Trophoblast cell (in vitro differentiated cells and primary cell): ENCODE measurements at regions not wholly inside any gene's neighbourhood (a gene's known extent, or its start where the extent isn't known, plus 50 kb on each side); places are given as distances from the start of the nearest gene placed in this dataset.

Experiments
- DNase-seq, 2 donors: peaks; one replicate each; pipeline ENCODE4 v3.0.0-alpha.2; 2016
- H2AFZ ChIP-seq: 2 replicates; pipeline ENCODE4 v1.6.1; 2013; ENCODE audit warnings: low read length, moderate library complexity, mild to moderate bottlenecking; ENCODE audit not compliant: insufficient read depth, poor library complexity
- H2AK5ac ChIP-seq: 2 replicates; pipeline ENCODE4 v1.6.1; 2013; ENCODE audit warnings: mild to moderate bottlenecking, low read length
- H2BK120ac ChIP-seq: 2 replicates; pipeline ENCODE4 v1.6.1; 2013; ENCODE audit warnings: low read length, mild to moderate bottlenecking, moderate library complexity; ENCODE audit not compliant: insufficient read depth, poor library complexity
- H2BK12ac ChIP-seq: 2 replicates; pipeline ENCODE4 v1.6.1; 2013; ENCODE audit warnings: mild to moderate bottlenecking, low read length, moderate library complexity
- H2BK5ac ChIP-seq: 2 replicates; pipeline ENCODE4 v1.6.1; 2013; ENCODE audit warnings: low read length, low read depth, moderate library complexity, mild to moderate bottlenecking; ENCODE audit not compliant: poor library complexity
- H3K14ac ChIP-seq: 2 replicates; pipeline ENCODE4 v1.6.1; 2013; ENCODE audit warnings: mild to moderate bottlenecking, low read length
- H3K18ac ChIP-seq: 2 replicates; pipeline ENCODE4 v1.6.1; 2013; ENCODE audit warnings: mild to moderate bottlenecking, low read length
- H3K23ac ChIP-seq: 2 replicates; pipeline ENCODE4 v1.6.1; 2013; ENCODE audit warnings: low read length
- H3K27ac ChIP-seq: 2 replicates; pipeline ENCODE4 v1.5.1; 2013; ENCODE audit warnings: low read depth, mild to moderate bottlenecking, inconsistent platforms, low read length, moderate library complexity
- H3K27me3 ChIP-seq: 2 replicates; pipeline ENCODE4 v1.6.1; 2013; ENCODE audit warnings: inconsistent platforms, mild to moderate bottlenecking, low read length, moderate library complexity; ENCODE audit not compliant: insufficient read depth
- H3K36me3 ChIP-seq, 2 experiments: 1 replicate in 1 of 2; 2 replicates in 1 of 2; pipeline ENCODE4 v1.6.1; 2013; ENCODE audit warnings: low read length in 2 of 2, mild to moderate bottlenecking in 2 of 2, moderate library complexity in 1 of 2; ENCODE audit not compliant: insufficient read depth in 2 of 2, control insufficient read depth in 1 of 2
- H3K4ac ChIP-seq: 2 replicates; pipeline ENCODE4 v1.6.1; 2013; ENCODE audit warnings: low read depth, mild to moderate bottlenecking, low read length, moderate library complexity
- H3K4me1 ChIP-seq, 2 experiments: 1 replicate in 1 of 2; 2 replicates in 1 of 2; pipeline ENCODE4 v1.6.1; 2013; ENCODE audit warnings: low read length in 2 of 2, mild to moderate bottlenecking in 2 of 2, moderate library complexity in 1 of 2; ENCODE audit not compliant: insufficient read depth in 2 of 2, control insufficient read depth in 1 of 2
- H3K4me2 ChIP-seq: 2 replicates; pipeline ENCODE4 v1.6.1; 2013; ENCODE audit warnings: inconsistent platforms, mild to moderate bottlenecking, low read length, moderate library complexity
- H3K4me3 ChIP-seq: 2 replicates; pipeline ENCODE4 v1.5.1; 2013; ENCODE audit warnings: mild to moderate bottlenecking, low read depth, low read length, inconsistent platforms
- H3K79me1 ChIP-seq: one replicate; pipeline ENCODE4 v1.6.1; 2013; ENCODE audit warnings: low read length
- H3K79me2 ChIP-seq: 2 replicates; pipeline ENCODE4 v1.6.1; 2013; ENCODE audit warnings: low read length, mild to moderate bottlenecking; ENCODE audit not compliant: control insufficient read depth, insufficient read depth, poor library complexity
- H3K9ac ChIP-seq: 2 replicates; pipeline ENCODE4 v1.6.1; 2013; ENCODE audit warnings: mild to moderate bottlenecking, low read length
- H3K9me3 ChIP-seq: 2 replicates; pipeline ENCODE4 v1.6.1; 2013; ENCODE audit warnings: low read depth, mild to moderate bottlenecking, control low read depth, inconsistent platforms, low read length; ENCODE audit not compliant: insufficient read depth
- H4K12ac ChIP-seq: 2 replicates; pipeline ENCODE4 v1.6.1; 2013; ENCODE audit warnings: low read depth, mild to moderate bottlenecking, low read length, moderate library complexity
- H4K8ac ChIP-seq: 2 replicates; pipeline ENCODE4 v1.6.1; 2013; ENCODE audit warnings: low read depth, mild to moderate bottlenecking, low read length, moderate library complexity
- H4K91ac ChIP-seq: one replicate; pipeline ENCODE4 v1.6.1; 2013; ENCODE audit warnings: low read depth, mild to moderate bottlenecking, low read length, moderate library complexity
- WGBS: extraction: QIAGEN DNeasy Blood & Tissue Kit; methylation state at CpG from one replicate; pipeline ENCODE4 v1.1.7; 2013; ENCODE audit warnings: missing lambda C conversion rate; ENCODE audit not compliant: insufficient read length, insufficient coverage; ENCODE audit errors: extremely low coverage; 5-methylcytosine and 5-hydroxymethylcytosine counted together

DNA sequence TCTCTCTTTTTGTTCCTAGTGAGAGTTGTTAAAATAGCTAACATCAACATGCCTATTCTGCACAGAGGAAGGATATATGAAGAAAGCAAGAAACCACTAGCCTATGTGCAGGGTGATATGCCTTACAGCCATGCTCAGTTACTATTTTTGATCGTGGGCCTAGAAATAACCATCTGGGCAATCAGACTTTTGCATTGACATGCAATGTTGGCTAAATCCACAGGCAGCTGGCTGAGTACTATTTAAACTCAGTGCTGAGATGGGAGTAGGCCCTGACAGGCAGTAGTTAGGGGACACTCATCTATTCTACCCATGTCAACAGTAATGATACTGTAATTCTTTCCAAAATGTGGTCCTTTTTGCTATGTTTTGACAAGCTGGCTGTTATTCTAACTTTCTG lies 89.6 kb downstream of the HDGFL1 start:
- no peak overlapping the region for H3K9ac ChIP-seq
- H3K4me1 ChIP-seq = no peaks in the 10 kb centered on the region
- no peak overlapping the region for H2BK12ac ChIP-seq
- no peak overlapping the region for H4K8ac ChIP-seq
- H3K79me1 ChIP-seq = no peaks in the 10 kb centered on the region
- no peaks in the 10 kb centered on the region for H3K9me3 ChIP-seq
- no peak overlapping the region for H3K14ac ChIP-seq
- no peaks in the 10 kb centered on the region for H3K27me3 ChIP-seq
- H2BK5ac ChIP-seq = no peak overlapping the region
- H2AFZ ChIP-seq = no peak overlapping the region
- no peaks in the 10 kb centered on the region for H3K79me2 ChIP-seq
- H2BK120ac ChIP-seq = no peak overlapping the region
- no peak overlapping the region for H3K4me3 ChIP-seq
- H2AK5ac ChIP-seq = no peak overlapping the region
- no peaks in the 10 kb centered on the region for H3K36me3 ChIP-seq
- no peak overlapping the region for H4K91ac ChIP-seq
- no peak for DNase-seq
- WGBS = no CpG with 5 or more reads among the region's 1 CpG
- no peak overlapping the region for H4K12ac ChIP-seq
- no peak overlapping the region for H3K4ac ChIP-seq
- no peak overlapping the region for H3K23ac ChIP-seq
- H3K27ac ChIP-seq = no peak overlapping the region
- H3K18ac ChIP-seq = no peak overlapping the region
- no peak overlapping the region for H3K4me2 ChIP-seq

DNA sequence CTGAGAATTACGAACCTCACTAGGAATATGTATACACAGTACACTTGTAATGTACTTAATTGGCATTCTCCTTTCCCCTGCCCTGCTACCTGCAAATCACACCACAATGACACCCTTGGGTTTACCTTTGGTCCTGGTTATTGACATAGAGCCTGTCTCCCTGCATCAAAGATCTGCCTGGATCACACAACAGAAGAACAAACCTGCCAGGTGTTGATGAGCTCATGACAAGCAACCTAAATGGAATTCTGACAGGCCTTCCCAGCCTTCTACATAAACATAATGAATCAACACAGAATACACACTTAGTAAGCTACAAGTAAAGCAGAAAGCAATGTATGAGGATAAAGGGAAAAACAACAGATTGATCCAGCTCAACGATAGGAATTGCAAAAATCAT lies 95.6 kb downstream of the HDGFL1 start:
- H2BK5ac ChIP-seq = no peak overlapping the region
- no peaks in the 10 kb centered on the region for H3K27me3 ChIP-seq
- H3K18ac ChIP-seq = no peak overlapping the region
- no peaks in the 10 kb centered on the region for H3K79me1 ChIP-seq
- no peaks in the 10 kb centered on the region for H3K36me3 ChIP-seq
- H3K4ac ChIP-seq = no peak overlapping the region
- H2BK12ac ChIP-seq = no peak overlapping the region
- H4K8ac ChIP-seq = no peak overlapping the region
- no peak overlapping the region for H3K23ac ChIP-seq
- H3K4me1 ChIP-seq = no peaks in the 10 kb centered on the region
- no peak overlapping the region for H3K4me3 ChIP-seq
- no peaks in the 10 kb centered on the region for H3K79me2 ChIP-seq
- H3K9me3 ChIP-seq = no peaks in the 10 kb centered on the region
- H2AK5ac ChIP-seq = no peak overlapping the region
- no peak overlapping the region for H3K4me2 ChIP-seq
- WGBS = no CpG with 5 or more reads among the region's 2 CpGs
- H3K9ac ChIP-seq = no peak overlapping the region
- H3K27ac ChIP-seq = no peak overlapping the region
- H4K12ac ChIP-seq = no peak overlapping the region
- H3K14ac ChIP-seq = no peak overlapping the region
- DNase-seq = no peak
- no peak overlapping the region for H4K91ac ChIP-seq
- no peak overlapping the region for H2AFZ ChIP-seq
- H2BK120ac ChIP-seq = no peak overlapping the region

- WGBS = no CpG with 5 or more reads among the region's 1 CpG
- no peaks in the 10 kb centered on the region for H3K4me1 ChIP-seq
- H2BK12ac ChIP-seq = no peak overlapping the region
Observed at GRCh38 chr6:22666021-22666420, 96.7 kb downstream of the HDGFL1 start.

GRCh38 chr6:22666586-22666985 lies 97.2 kb downstream of the HDGFL1 start:
- H3K79me2 ChIP-seq = no peaks in the 10 kb centered on the region
- no peak overlapping the region for H2BK5ac ChIP-seq
- no peaks in the 10 kb centered on the region for H3K27me3 ChIP-seq
- no peak overlapping the region for H3K18ac ChIP-seq
- no peak overlapping the region for H4K91ac ChIP-seq
- H4K8ac ChIP-seq = no peak overlapping the region
- H4K12ac ChIP-seq = no peak overlapping the region
- H2AFZ ChIP-seq = no peak overlapping the region
- H2AK5ac ChIP-seq = no peak overlapping the region
- no peak overlapping the region for H3K9ac ChIP-seq
- H3K27ac ChIP-seq = no peak overlapping the region
- no peaks in the 10 kb centered on the region for H3K79me1 ChIP-seq
- H3K9me3 ChIP-seq = no peaks in the 10 kb centered on the region
- WGBS = no CpG with 5 or more reads among the region's 2 CpGs
- H3K36me3 ChIP-seq = no peaks in the 10 kb centered on the region
- H2BK120ac ChIP-seq = no peak overlapping the region
- H2BK12ac ChIP-seq = no peak overlapping the region
- H3K4me2 ChIP-seq = no peak overlapping the region
- H3K4ac ChIP-seq = no peak overlapping the region
- H3K14ac ChIP-seq = no peak overlapping the region
- no peak for DNase-seq
- no peaks in the 10 kb centered on the region for H3K4me1 ChIP-seq
- no peak overlapping the region for H3K23ac ChIP-seq
- H3K4me3 ChIP-seq = no peak overlapping the region

More at GRCh38 chr6:22666021-22666420, 96.7 kb downstream of the HDGFL1 start:
- no peak for DNase-seq
- no peak overlapping the region for H3K23ac ChIP-seq
- no peak overlapping the region for H3K27ac ChIP-seq
- no peak overlapping the region for H2BK120ac ChIP-seq
- no peaks in the 10 kb centered on the region for H3K79me2 ChIP-seq
- no peaks in the 10 kb centered on the region for H3K27me3 ChIP-seq
- H4K91ac ChIP-seq = no peak overlapping the region
- no peaks in the 10 kb centered on the region for H3K79me1 ChIP-seq
- H2BK5ac ChIP-seq = no peak overlapping the region
- no peaks in the 10 kb centered on the region for H3K36me3 ChIP-seq
- H3K4me2 ChIP-seq = no peak overlapping the region
- H3K14ac ChIP-seq = no peak overlapping the region
- no peak overlapping the region for H2AFZ ChIP-seq
- H4K12ac ChIP-seq = no peak overlapping the region
- no peak overlapping the region for H3K18ac ChIP-seq
- no peak overlapping the region for H3K4me3 ChIP-seq
- H3K4ac ChIP-seq = no peak overlapping the region
- no peak overlapping the region for H3K9ac ChIP-seq
- no peak overlapping the region for H4K8ac ChIP-seq
- no peak overlapping the region for H2AK5ac ChIP-seq
- no peaks in the 10 kb centered on the region for H3K9me3 ChIP-seq
